H9 (cell line): ENCODE measurements at regions not wholly inside any gene's neighbourhood (a gene's known extent, or its start where the extent isn't known, plus 50 kb on each side); places are given as distances from the start of the nearest gene placed in this dataset.

Source experiments
- DNase-seq: peaks from one replicate; pipeline ENCODE4 v3.0.0-alpha.2; 2017
- H2AFZ ChIP-seq: one replicate; pipeline ENCODE4 v1.6.1; 2013; ENCODE audit warnings: mild to moderate bottlenecking, low read length, control low read depth, moderate library complexity
- H2AK5ac ChIP-seq: 2 replicates; pipeline ENCODE4 v1.6.1; 2013; ENCODE audit warnings: low read length, control low read depth, mixed read lengths; ENCODE audit not compliant: insufficient read length
- H2BK120ac ChIP-seq: one replicate; pipeline ENCODE4 v1.6.1; 2013; ENCODE audit warnings: low read depth, mild to moderate bottlenecking, low read length, control low read depth, inconsistent platforms; ENCODE audit not compliant: poor library complexity, severe bottlenecking
- H2BK12ac ChIP-seq: 2 replicates; pipeline ENCODE4 v1.6.1; 2013; ENCODE audit warnings: low read length, control low read depth, mixed read lengths, low read depth; ENCODE audit not compliant: insufficient read length
- H2BK15ac ChIP-seq: 2 replicates; pipeline ENCODE4 v1.6.1; 2013; ENCODE audit warnings: low read depth, low read length, control low read depth
- H2BK20ac ChIP-seq: one replicate; pipeline ENCODE4 v1.6.1; 2013; ENCODE audit warnings: low read depth, mild to moderate bottlenecking, low read length, control low read depth, inconsistent platforms; ENCODE audit not compliant: poor library complexity, severe bottlenecking
- H2BK5ac ChIP-seq: 2 replicates; pipeline ENCODE4 v1.6.1; 2013; ENCODE audit warnings: low read length, control low read depth, mixed read lengths; ENCODE audit not compliant: insufficient read length
- H3K14ac ChIP-seq: 2 replicates; pipeline ENCODE4 v1.6.1; 2013; ENCODE audit warnings: low read length, control low read depth; ENCODE audit not compliant: insufficient read depth
- H3K18ac ChIP-seq: 2 replicates; pipeline ENCODE4 v1.6.1; 2013; ENCODE audit warnings: low read depth, mild to moderate bottlenecking, mixed read lengths, low read length, control low read depth; ENCODE audit not compliant: insufficient read length
- H3K23ac ChIP-seq: 2 replicates; pipeline ENCODE4 v1.6.1; 2013; ENCODE audit warnings: low read length, control low read depth, mixed read lengths, low read depth; ENCODE audit not compliant: insufficient read length
- H3K23me2 ChIP-seq: 2 replicates; pipeline ENCODE4 v1.6.1; 2013; ENCODE audit warnings: low read depth, mild to moderate bottlenecking, mixed read lengths, low read length, control low read depth; ENCODE audit not compliant: insufficient read length, poor library complexity, severe bottlenecking
- H3K27ac ChIP-seq: 2 replicates; pipeline ENCODE4 v1.5.1; 2013; ENCODE audit warnings: low read length, control low read depth, mixed read lengths, low read depth; ENCODE audit not compliant: insufficient read length
- H3K27me3 ChIP-seq: 2 replicates; pipeline ENCODE4 v1.6.1; 2013; ENCODE audit warnings: low read length, control low read depth, inconsistent platforms; ENCODE audit not compliant: insufficient read depth
- H3K4ac ChIP-seq: 2 replicates; pipeline ENCODE4 v1.6.1; 2013; ENCODE audit warnings: low read depth, mild to moderate bottlenecking, control low read depth, inconsistent platforms, low read length, moderate library complexity
- H3K4me1 ChIP-seq: 2 replicates; pipeline ENCODE4 v1.6.1; 2013; ENCODE audit warnings: low read length, control low read depth, inconsistent platforms; ENCODE audit not compliant: insufficient read depth
- H3K4me2 ChIP-seq: 2 replicates; pipeline ENCODE4 v1.6.1; 2013; ENCODE audit warnings: low read length, control low read depth, mixed read lengths; ENCODE audit not compliant: insufficient read length, insufficient read depth
- H3K56ac ChIP-seq: 2 replicates; pipeline ENCODE4 v1.6.1; 2013; ENCODE audit warnings: low read depth, mild to moderate bottlenecking, mixed read lengths, low read length, control low read depth; ENCODE audit not compliant: insufficient read length
- H3K79me1 ChIP-seq: 2 replicates; pipeline ENCODE4 v1.6.1; 2013; ENCODE audit warnings: low read depth, mild to moderate bottlenecking, moderate library complexity, low read length, control low read depth, inconsistent platforms; ENCODE audit not compliant: insufficient read depth, poor library complexity, severe bottlenecking
- H3K79me2 ChIP-seq: 2 replicates; pipeline ENCODE4 v1.6.1; 2013; ENCODE audit warnings: low read length, control low read depth, inconsistent platforms; ENCODE audit not compliant: insufficient read depth
- H3K9ac ChIP-seq: 2 replicates; pipeline ENCODE4 v1.6.1; 2013; ENCODE audit warnings: low read length, control low read depth, mixed read lengths; ENCODE audit not compliant: insufficient read length; ENCODE audit errors: extremely low read depth
- H3K9me3 ChIP-seq: one replicate; pipeline ENCODE4 v1.6.1; 2013; ENCODE audit warnings: low read depth, low read length, inconsistent platforms; ENCODE audit not compliant: control insufficient read depth
- H3T11ph ChIP-seq: one replicate; pipeline ENCODE4 v1.6.1; 2013; ENCODE audit warnings: mild to moderate bottlenecking, low read length, control low read depth, inconsistent platforms
- H4K20me1 ChIP-seq: one replicate; pipeline ENCODE4 v1.6.1; 2013; ENCODE audit not compliant: control insufficient read depth, insufficient read length, insufficient read depth
- H4K5ac ChIP-seq: 2 replicates; pipeline ENCODE4 v1.6.1; 2013; ENCODE audit warnings: low read depth, mild to moderate bottlenecking, mixed read lengths, low read length, control low read depth; ENCODE audit not compliant: insufficient read length
- H4K8ac ChIP-seq: replicated peaks from 2 replicates; pipeline ENCODE4 v1.6.1; 2013; ENCODE audit warnings: low read length, control low read depth, mixed read lengths, low read depth; ENCODE audit not compliant: insufficient read length
- H4K91ac ChIP-seq: 2 replicates; pipeline ENCODE4 v1.6.1; 2013; ENCODE audit warnings: low read depth, mild to moderate bottlenecking, moderate library complexity, mixed read lengths, low read length, control low read depth; ENCODE audit not compliant: insufficient read length
- H3K27ac Mint-ChIP-seq, 3 experiments: 2 replicates in 2 of 3; 3 replicates in 1 of 3; pipeline ENCODE4 v1.8.0; 2020 to 2021; ENCODE audit warnings: mixed read lengths in 3 of 3, mild to moderate bottlenecking in 1 of 3, moderate library complexity in 1 of 3
- H3K27me3 Mint-ChIP-seq: 2 replicates; pipeline ENCODE4 v1.8.0; 2021; ENCODE audit warnings: low read depth, mild to moderate bottlenecking, moderate library complexity, mixed read lengths
- H3K36me3 Mint-ChIP-seq, 3 experiments: 2 replicates in 2 of 3; 3 replicates in 1 of 3; pipeline ENCODE4 v1.8.0; 2020 to 2021; ENCODE audit warnings: low read depth in 3 of 3, mixed read lengths in 3 of 3; ENCODE audit not compliant: insufficient read depth in 1 of 3
- H3K4me1 Mint-ChIP-seq, 2 experiments: 2 replicates each; pipeline ENCODE4 v1.8.0; 2020; ENCODE audit warnings: mixed read lengths in 2 of 2
- H3K4me3 Mint-ChIP-seq, 2 experiments: 2 replicates in 1 of 2; 3 replicates in 1 of 2; pipeline ENCODE4 v1.8.0; 2020 to 2021; ENCODE audit warnings: mild to moderate bottlenecking in 2 of 2, mixed read lengths in 2 of 2, moderate library complexity in 1 of 2
- H3K9me3 Mint-ChIP-seq, 2 experiments: 2 replicates in 1 of 2; 3 replicates in 1 of 2; pipeline ENCODE4 v1.8.0; 2020; ENCODE audit warnings: mild to moderate bottlenecking in 2 of 2, mixed read lengths in 2 of 2, moderate library complexity in 1 of 2
- CTCF ChIP-seq: fragments of 200-600 bp; sonication (generic); conservative IDR thresholded peaks from 3 replicates; pipeline ENCODE4 v1.8.0; 2021; ENCODE audit warnings: antibody characterized with exemption, mild to moderate bottlenecking
- WGBS: extraction: QIAGEN DNeasy Blood & Tissue Kit; methylation state at CpG from one replicate; pipeline ENCODE4 v1.1.7; 2013; ENCODE audit warnings: missing lambda C conversion rate, low lambda C conversion rate, mixed read lengths; ENCODE audit not compliant: insufficient read length; ENCODE audit errors: extremely low coverage; 5-methylcytosine and 5-hydroxymethylcytosine counted together

GRCh38 chr15:39300451-39301153, 280.3 kb upstream of the THBS1 start:
- Mint-ChIP-seq H3K4me3 (no peak overlapping the region), H3K9me3 (no peaks in the 10 kb centered on the region), H3K27me3 (no peaks in the 10 kb centered on the region), H3K4me1 (peaks cover 0 to 7% of the 10 kb centered on the region in 2 experiments; a peak in 2 of 4 replicates), H3K27ac (no peak overlapping the region), H3K36me3 (no peaks in the 10 kb centered on the region)
- Histone ChIP-seq H4K8ac (no peak overlapping the region), H3K14ac (no peak overlapping the region), H2BK5ac (no peak overlapping the region), H3T11ph (no peak overlapping the region), H4K20me1 (no peaks in the 10 kb centered on the region), H4K5ac (no peak overlapping the region), H3K9ac (no peak overlapping the region), H2BK12ac (no peak overlapping the region), H2BK20ac (no peak overlapping the region), H3K27ac (no peak overlapping the region), H2AK5ac (no peak overlapping the region), H3K79me2 (no peaks in the 10 kb centered on the region; the same call in 1 of the 2 replicates), H3K4me2 (no peak overlapping the region), H2BK120ac (no peak overlapping the region), H4K91ac (no peak overlapping the region), H3K23me2 (no peaks in the 10 kb centered on the region), H3K4ac (no peak overlapping the region), H3K23ac (no peak overlapping the region), H2AFZ (no peak overlapping the region), H3K79me1 (no peaks in the 10 kb centered on the region), H3K56ac (no peak overlapping the region), H3K9me3 (no peaks in the 10 kb centered on the region), H3K18ac (no peak overlapping the region), H3K27me3 (no peaks in the 10 kb centered on the region), H3K4me1 (no peaks in the 10 kb centered on the region), H2BK15ac (no peak overlapping the region)
- 100% methylated on average over 1 of the region's 3 CpGs for WGBS
- TF ChIP-seq CTCF, result no peak
- no peak for DNase-seq
